Immature natural killer cell (primary cell): ENCODE measurements at regions not wholly inside any gene's neighbourhood (a gene's known extent, or its start where the extent isn't known, plus 50 kb on each side); places are given as distances from the start of the nearest gene placed in this dataset.

Experiments used
- DNase-seq, 3 donors: peaks; one replicate each; pipeline ENCODE4 v3.0.0; 2022; ENCODE audit warnings: mixed read lengths in 1 of 3
- H3K27ac Mint-ChIP-seq, 6 donors: one replicate each; pipeline ENCODE4 v1.8.0; 2020; ENCODE audit warnings: mixed read lengths in 6 of 6, mild to moderate bottlenecking in 5 of 6, inconsistent platforms in 4 of 6, moderate library complexity in 3 of 6
- H3K27me3 Mint-ChIP-seq, 3 donors: one replicate each; pipeline ENCODE4 v1.8.0; 2020 to 2021; ENCODE audit warnings: low read depth in 3 of 3, mild to moderate bottlenecking in 3 of 3, mixed read lengths in 3 of 3, moderate library complexity in 3 of 3, inconsistent platforms in 1 of 3
- H3K36me3 Mint-ChIP-seq, 3 donors: one replicate each; pipeline ENCODE4 v1.8.0; 2020; ENCODE audit warnings: mixed read lengths in 3 of 3, inconsistent platforms in 2 of 3, mild to moderate bottlenecking in 2 of 3
- H3K4me1 Mint-ChIP-seq, 2 donors: one replicate each; pipeline ENCODE4 v1.8.0; 2020; ENCODE audit warnings: inconsistent platforms in 2 of 2, mild to moderate bottlenecking in 2 of 2, mixed read lengths in 2 of 2, moderate library complexity in 1 of 2
- H3K4me3 Mint-ChIP-seq, 5 donors: one replicate each; pipeline ENCODE4 v1.8.0; 2020; ENCODE audit warnings: mild to moderate bottlenecking in 5 of 5, mixed read lengths in 5 of 5, inconsistent platforms in 3 of 5, moderate library complexity in 3 of 5
- H3K9me3 Mint-ChIP-seq, 6 donors: one replicate each; pipeline ENCODE4 v1.8.0; 2020; ENCODE audit warnings: mild to moderate bottlenecking in 6 of 6, mixed read lengths in 6 of 6, inconsistent platforms in 4 of 6, moderate library complexity in 3 of 6

- no peak overlapping the region for H3K27ac Mint-ChIP-seq
- DNase-seq, result no peak
- no peaks in the 10 kb centered on the region for H3K36me3 Mint-ChIP-seq
- no peaks in the 10 kb centered on the region for H3K9me3 Mint-ChIP-seq
- no peaks in the 10 kb centered on the region for H3K4me1 Mint-ChIP-seq
- peaks cover 2 to 4% (median 4%) of the 10 kb centered on the region in 3 donors for H3K27me3 Mint-ChIP-seq
- H3K4me3 Mint-ChIP-seq, result no peak overlapping the region
Observed at GRCh38 chr4:158995965-158996364, 106.9 kb upstream of the RAPGEF2 start.

- Mint-ChIP-seq H3K36me3 (no peaks in the 10 kb centered on the region), H3K4me3 (no peak overlapping the region), H3K27ac (no peak overlapping the region), H3K9me3 (no peaks in the 10 kb centered on the region), H3K4me1 (no peaks in the 10 kb centered on the region), H3K27me3 (peaks cover 3 to 4% (median 3%) of the 10 kb centered on the region in 3 donors)
- no peak for DNase-seq
Observed at GRCh38 chr4:158996669-158997074, 106.2 kb upstream of the RAPGEF2 start.

- H3K36me3 Mint-ChIP-seq, result no peaks in the 10 kb centered on the region
- H3K9me3 Mint-ChIP-seq, result no peaks in the 10 kb centered on the region
- no peak overlapping the region for H3K27ac Mint-ChIP-seq
- no peak overlapping the region for H3K4me3 Mint-ChIP-seq
- no peak for DNase-seq
- H3K4me1 Mint-ChIP-seq, result peaks cover under 1 to 1% of the 10 kb centered on the region in 2 donors
- peaks cover 3 to 4% (median 3%) of the 10 kb centered on the region in 3 donors for H3K27me3 Mint-ChIP-seq
Observed at GRCh38 chr4:158997660-158998349, 105.1 kb upstream of the RAPGEF2 start.

GRCh38 chr4:158998624-158999023 is 104.3 kb upstream of the RAPGEF2 start:
- Mint-ChIP-seq H3K4me3 (no peak overlapping the region), H3K36me3 (peaks cover 0 to 3% (median 0%) of the 10 kb centered on the region in 3 donors), H3K4me1 (peaks cover 9 to 10% of the 10 kb centered on the region in 2 donors), H3K27ac (peak overlapping the region in 1 of 6 donors; percentile 31), H3K9me3 (no peaks in the 10 kb centered on the region), H3K27me3 (peaks cover 3 to 4% (median 3%) of the 10 kb centered on the region in 3 donors)
- no peak for DNase-seq

GRCh38 chr4:158999166-158999682 is 103.7 kb upstream of the RAPGEF2 start:
- peaks cover 10 to 11% of the 10 kb centered on the region in 2 donors for H3K4me1 Mint-ChIP-seq
- peaks cover 0 to 5% (median 0%) of the 10 kb centered on the region in 3 donors for H3K36me3 Mint-ChIP-seq
- H3K9me3 Mint-ChIP-seq, result no peaks in the 10 kb centered on the region
- peaks cover 3 to 4% (median 3%) of the 10 kb centered on the region in 3 donors for H3K27me3 Mint-ChIP-seq
- H3K27ac Mint-ChIP-seq, result no peak overlapping the region
- DNase-seq, result no peak
- no peak overlapping the region for H3K4me3 Mint-ChIP-seq

GRCh38 chr4:158999849-159000248 is 103.0 kb upstream of the RAPGEF2 start:
- Mint-ChIP-seq H3K36me3 (peaks cover 0 to 5% (median 0%) of the 10 kb centered on the region in 3 donors), H3K9me3 (no peaks in the 10 kb centered on the region), H3K27me3 (peaks cover 3 to 4% (median 3%) of the 10 kb centered on the region in 3 donors), H3K4me1 (peaks cover 10 to 11% of the 10 kb centered on the region in 2 donors), H3K4me3 (no peak overlapping the region), H3K27ac (no peak overlapping the region)
- DNase-seq, result no peak

GRCh38 chr4:159002950-159003349 is 99.9 kb upstream of the RAPGEF2 start:
- Mint-ChIP-seq H3K4me1 (peaks cover 11 to 13% of the 10 kb centered on the region in 2 donors), H3K9me3 (no peaks in the 10 kb centered on the region), H3K27me3 (peaks cover 0 to 7% (median 3%) of the 10 kb centered on the region in 3 donors), H3K4me3 (no peak overlapping the region), H3K36me3 (peaks cover 0 to 5% (median 0%) of the 10 kb centered on the region in 3 donors), H3K27ac (no peak overlapping the region)
- no peak for DNase-seq

- Mint-ChIP-seq H3K4me3 (peak overlapping the region in 2 of 5 donors; percentile 4 to 56), H3K4me1 (peaks cover 11 to 13% of the 10 kb centered on the region in 2 donors), H3K9me3 (no peaks in the 10 kb centered on the region), H3K27me3 (peaks cover 0 to 7% (median 3%) of the 10 kb centered on the region in 3 donors), H3K27ac (no peak overlapping the region), H3K36me3 (peaks cover 0 to 5% (median 0%) of the 10 kb centered on the region in 3 donors)
- no peak for DNase-seq
Observed at GRCh38 chr4:159003420-159004253, 99.2 kb upstream of the RAPGEF2 start.

GRCh38 chr4:159006202-159006601 is 96.7 kb upstream of the RAPGEF2 start:
- Mint-ChIP-seq H3K27ac (peak overlapping the region in 1 of 6 donors; percentile 15), H3K4me1 (peaks cover 11 to 13% of the 10 kb centered on the region in 2 donors), H3K27me3 (peaks cover 0 to 5% (median 0%) of the 10 kb centered on the region in 3 donors), H3K4me3 (peak overlapping the region in 1 of 5 donors; percentile 62), H3K9me3 (no peaks in the 10 kb centered on the region), H3K36me3 (peaks cover 0 to 5% (median 0%) of the 10 kb centered on the region in 3 donors)
- no peak for DNase-seq

- Mint-ChIP-seq H3K27ac (no peak overlapping the region), H3K4me3 (no peak overlapping the region), H3K27me3 (peaks cover 0 to 5% (median 0%) of the 10 kb centered on the region in 3 donors), H3K36me3 (peaks cover 0 to under 1% (median 0%) of the 10 kb centered on the region in 3 donors), H3K9me3 (no peaks in the 10 kb centered on the region), H3K4me1 (peaks cover 1 to 3% of the 10 kb centered on the region in 2 donors)
- DNase-seq, result no peak
Observed at GRCh38 chr4:159008671-159009070, 94.2 kb upstream of the RAPGEF2 start.

GRCh38 chr4:159009521-159009920 is 93.4 kb upstream of the RAPGEF2 start:
- Mint-ChIP-seq H3K4me3 (no peak overlapping the region), H3K9me3 (no peaks in the 10 kb centered on the region), H3K4me1 (peaks cover 0 to 3% of the 10 kb centered on the region in 2 donors), H3K27me3 (peaks cover 0 to 5% (median 0%) of the 10 kb centered on the region in 3 donors), H3K36me3 (no peaks in the 10 kb centered on the region), H3K27ac (no peak overlapping the region)
- DNase-seq, result no peak

- no peak overlapping the region for H3K4me3 Mint-ChIP-seq
- no peak for DNase-seq
- peaks cover 0 to 3% of the 10 kb centered on the region in 2 donors for H3K4me1 Mint-ChIP-seq
- H3K27ac Mint-ChIP-seq, result no peak overlapping the region
- no peaks in the 10 kb centered on the region for H3K36me3 Mint-ChIP-seq
- peaks cover 0 to 5% (median 0%) of the 10 kb centered on the region in 3 donors for H3K27me3 Mint-ChIP-seq
- no peaks in the 10 kb centered on the region for H3K9me3 Mint-ChIP-seq
Observed at GRCh38 chr4:159010100-159010499, 92.8 kb upstream of the RAPGEF2 start.

- no peak for DNase-seq
- peaks cover 0 to 5% (median 0%) of the 10 kb centered on the region in 3 donors for H3K27me3 Mint-ChIP-seq
- H3K4me1 Mint-ChIP-seq, result peaks cover 0 to 3% of the 10 kb centered on the region in 2 donors
- H3K27ac Mint-ChIP-seq, result no peak overlapping the region
- no peaks in the 10 kb centered on the region for H3K36me3 Mint-ChIP-seq
- no peak overlapping the region for H3K4me3 Mint-ChIP-seq
- H3K9me3 Mint-ChIP-seq, result no peaks in the 10 kb centered on the region
Observed at GRCh38 chr4:159010563-159011260, 92.2 kb upstream of the RAPGEF2 start.
